ENCODE measurements at regions not wholly inside any gene's neighbourhood (a gene's known extent, or its start where the extent isn't known, plus 50 kb on each side); places are given as distances from the start of the nearest gene placed in this dataset.

- H3K4me1 ChIP-seq (ENCODE audit: insufficient read depth, low read length) = no peaks in the 10 kb centered on the region
- H3K27ac ChIP-seq (ENCODE audit: low read depth, low read length) = no peak overlapping the region
- H3K36me3 ChIP-seq (ENCODE audit: insufficient read depth, low read length) = no peaks in the 10 kb centered on the region
- H3K4me3 ChIP-seq (ENCODE audit: low read depth in 1 of 2, low read length in 2 of 2) = no peak overlapping the region
- H3K9ac ChIP-seq (ENCODE audit: low read length) = no peak overlapping the region
- H3K9me3 ChIP-seq (ENCODE audit: low read length) = no peaks in the 10 kb centered on the region
- no peaks in the 10 kb centered on the region for H3K27me3 ChIP-seq (ENCODE audit: control insufficient read depth in 1 of 2, insufficient read depth in 2 of 2, low read length in 2 of 2)
Measured at GRCh38 chr15:96076350-96076749, 254.2 kb upstream of the NR2F2 start.

DNA sequence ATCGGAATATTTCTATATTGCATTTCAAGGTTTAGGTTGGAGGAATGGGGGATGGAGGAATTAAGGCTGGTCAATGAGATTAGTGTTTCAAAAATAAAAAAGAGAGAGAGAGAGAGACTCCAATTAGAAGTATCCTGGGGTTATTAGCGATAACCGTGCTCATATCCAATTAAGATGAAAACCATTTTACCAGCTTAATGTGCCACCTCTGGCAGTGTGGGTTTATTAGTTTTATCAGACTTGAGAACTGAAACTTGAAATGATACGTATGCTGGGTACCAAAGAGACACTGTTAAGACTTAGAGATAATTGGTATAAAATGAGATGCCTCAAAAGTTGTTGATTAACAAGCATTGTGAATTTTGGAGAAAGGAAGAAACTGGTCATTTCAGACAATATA, 251.5 kb upstream of the NR2F2 start:
- no peak overlapping the region for H3K9ac ChIP-seq (ENCODE audit: low read length)
- H3K4me3 ChIP-seq (ENCODE audit: low read depth in 1 of 2, low read length in 2 of 2) = no peak overlapping the region
- H3K27me3 ChIP-seq (ENCODE audit: control insufficient read depth in 1 of 2, insufficient read depth in 2 of 2, low read length in 2 of 2) = no peaks in the 10 kb centered on the region
- no peaks in the 10 kb centered on the region for H3K9me3 ChIP-seq (ENCODE audit: low read length)
- no peaks in the 10 kb centered on the region for H3K4me1 ChIP-seq (ENCODE audit: insufficient read depth, low read length)
- H3K27ac ChIP-seq (ENCODE audit: low read depth, low read length) = no peak overlapping the region
- no peaks in the 10 kb centered on the region for H3K36me3 ChIP-seq (ENCODE audit: insufficient read depth, low read length)

DNA sequence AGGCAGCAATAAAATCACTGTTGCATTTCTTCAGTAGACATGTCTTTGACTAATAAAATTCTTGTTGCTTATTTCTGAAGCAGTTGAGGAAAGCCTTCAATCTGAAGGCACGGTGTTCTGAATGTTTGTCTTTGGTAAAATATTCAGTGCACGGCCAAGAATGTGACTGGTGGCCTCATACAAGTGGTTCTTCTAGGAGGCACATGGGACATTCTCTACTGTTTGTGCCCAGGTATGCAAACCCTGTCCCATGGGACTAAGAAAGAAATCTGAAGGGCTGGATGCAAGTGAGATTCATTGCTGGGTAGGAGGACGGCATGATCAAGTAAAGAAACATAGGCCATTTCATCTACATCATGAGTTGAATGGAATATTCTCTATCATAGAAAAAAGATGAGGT, 250.6 kb upstream of the NR2F2 start:
- no peaks in the 10 kb centered on the region for H3K27me3 ChIP-seq (ENCODE audit: control insufficient read depth in 1 of 2, insufficient read depth in 2 of 2, low read length in 2 of 2)
- no peaks in the 10 kb centered on the region for H3K36me3 ChIP-seq (ENCODE audit: insufficient read depth, low read length)
- no peak overlapping the region for H3K4me3 ChIP-seq (ENCODE audit: low read depth in 1 of 2, low read length in 2 of 2)
- no peak overlapping the region for H3K27ac ChIP-seq (ENCODE audit: low read depth, low read length)
- no peak overlapping the region for H3K9ac ChIP-seq (ENCODE audit: low read length)
- H3K9me3 ChIP-seq (ENCODE audit: low read length) = no peaks in the 10 kb centered on the region
- no peaks in the 10 kb centered on the region for H3K4me1 ChIP-seq (ENCODE audit: insufficient read depth, low read length)

DNA sequence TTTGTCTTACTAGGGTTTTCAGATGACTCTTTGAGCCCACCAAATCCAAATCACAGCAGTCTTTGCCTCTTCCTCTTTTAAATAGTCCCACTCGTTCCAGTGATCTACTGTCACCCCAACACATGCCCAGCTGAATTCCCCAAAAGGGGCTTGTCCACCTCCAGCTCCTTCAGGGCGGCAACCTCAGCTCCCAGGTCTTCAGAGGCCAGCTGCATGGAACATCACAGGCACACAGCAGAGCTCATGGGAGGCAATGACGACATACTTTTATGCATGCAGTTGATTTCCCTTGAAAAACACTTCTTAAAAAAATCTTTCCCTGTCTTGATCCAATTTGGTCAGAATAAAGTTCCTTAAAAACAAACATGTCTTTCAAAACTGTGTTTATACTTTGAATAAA, 244.3 kb upstream of the NR2F2 start:
- Histone ChIP-seq H3K27me3 (ENCODE audit: control insufficient read depth in 1 of 2, insufficient read depth in 2 of 2, low read length in 2 of 2) (no peaks in the 10 kb centered on the region), H3K27ac (ENCODE audit: low read depth, low read length) (no peak overlapping the region), H3K4me3 (ENCODE audit: low read depth in 1 of 2, low read length in 2 of 2) (no peak overlapping the region), H3K4me1 (ENCODE audit: insufficient read depth, low read length) (peaks cover 4% of the 10 kb centered on the region), H3K9me3 (ENCODE audit: low read length) (no peaks in the 10 kb centered on the region), H3K36me3 (ENCODE audit: insufficient read depth, low read length) (no peaks in the 10 kb centered on the region), H3K9ac (ENCODE audit: low read length) (no peak overlapping the region)

GRCh38 chr15:96087180-96087884, 243.2 kb upstream of the NR2F2 start:
- peaks cover 4% of the 10 kb centered on the region for H3K4me1 ChIP-seq (ENCODE audit: insufficient read depth, low read length)
- no peaks in the 10 kb centered on the region for H3K36me3 ChIP-seq (ENCODE audit: insufficient read depth, low read length)
- H3K27ac ChIP-seq (ENCODE audit: low read depth, low read length) = no peak overlapping the region
- no peak overlapping the region for H3K4me3 ChIP-seq (ENCODE audit: low read depth in 1 of 2, low read length in 2 of 2)
- no peaks in the 10 kb centered on the region for H3K9me3 ChIP-seq (ENCODE audit: low read length)
- H3K9ac ChIP-seq (ENCODE audit: low read length) = no peak overlapping the region
- no peaks in the 10 kb centered on the region for H3K27me3 ChIP-seq (ENCODE audit: control insufficient read depth in 1 of 2, insufficient read depth in 2 of 2, low read length in 2 of 2)

DNA sequence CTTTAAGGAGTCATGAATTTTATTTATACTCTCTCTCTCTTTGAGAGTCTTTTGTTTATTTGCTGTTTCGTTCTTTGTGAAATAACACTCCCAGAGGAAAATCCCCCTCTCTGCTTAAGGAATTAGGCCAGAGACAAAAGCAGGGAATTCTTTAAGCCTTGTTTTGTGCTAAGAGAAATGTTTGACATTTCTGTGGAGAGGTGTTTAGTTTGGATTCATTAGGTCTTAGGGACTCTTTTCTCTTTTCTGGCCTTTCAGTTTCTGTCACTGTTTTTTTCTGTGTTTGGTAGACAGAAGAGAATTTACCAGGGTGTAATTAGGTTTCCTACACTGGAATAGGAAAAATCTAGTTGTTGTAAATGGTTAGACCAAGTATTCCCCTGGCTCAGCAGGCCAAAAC, 241.8 kb upstream of the NR2F2 start:
- Histone ChIP-seq H3K9ac (ENCODE audit: low read length) (no peak overlapping the region), H3K4me1 (ENCODE audit: insufficient read depth, low read length) (peaks cover 4% of the 10 kb centered on the region), H3K4me3 (ENCODE audit: low read depth in 1 of 2, low read length in 2 of 2) (no peak overlapping the region), H3K27ac (ENCODE audit: low read depth, low read length) (no peak overlapping the region), H3K27me3 (ENCODE audit: control insufficient read depth in 1 of 2, insufficient read depth in 2 of 2, low read length in 2 of 2) (no peaks in the 10 kb centered on the region), H3K9me3 (ENCODE audit: low read length) (no peaks in the 10 kb centered on the region), H3K36me3 (ENCODE audit: insufficient read depth, low read length) (no peaks in the 10 kb centered on the region)

DNA sequence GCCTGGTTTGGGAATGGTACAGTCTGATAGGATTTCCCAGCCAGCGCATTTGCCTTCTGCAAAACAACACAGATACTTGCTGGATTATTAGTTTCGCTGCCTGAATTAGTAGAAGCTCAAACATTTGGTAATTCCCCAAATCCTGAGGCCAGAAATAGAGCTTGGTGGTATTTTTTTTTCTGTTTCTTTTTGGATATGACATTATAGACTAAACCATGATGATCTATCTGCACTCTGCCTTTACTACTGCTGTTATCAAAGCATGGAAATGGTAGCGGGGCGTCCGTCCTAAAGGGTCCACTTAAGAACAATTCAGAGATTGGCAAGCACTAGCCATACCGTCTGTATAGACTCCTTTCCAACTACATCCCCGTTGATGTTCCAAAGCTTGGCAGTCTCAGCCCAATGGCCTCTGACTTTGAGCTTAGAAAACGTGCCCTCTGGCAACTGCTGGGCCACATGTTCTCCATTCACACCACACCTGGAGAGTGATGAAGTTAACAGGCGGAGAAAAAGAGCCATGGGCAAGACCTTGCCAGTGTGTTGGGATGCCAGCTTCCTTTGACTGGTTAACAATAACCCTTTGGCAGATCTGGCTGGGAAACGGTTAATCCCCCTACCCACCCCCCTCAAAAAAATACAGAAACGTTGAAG, 241.0 kb upstream of the NR2F2 start:
- H3K4me1 ChIP-seq (ENCODE audit: insufficient read depth, low read length) = peaks cover 4% of the 10 kb centered on the region
- no peaks in the 10 kb centered on the region for H3K36me3 ChIP-seq (ENCODE audit: insufficient read depth, low read length)
- no peak overlapping the region for H3K27ac ChIP-seq (ENCODE audit: low read depth, low read length)
- no peak overlapping the region for H3K4me3 ChIP-seq (ENCODE audit: low read depth in 1 of 2, low read length in 2 of 2)
- H3K27me3 ChIP-seq (ENCODE audit: control insufficient read depth in 1 of 2, insufficient read depth in 2 of 2, low read length in 2 of 2) = no peaks in the 10 kb centered on the region
- H3K9ac ChIP-seq (ENCODE audit: low read length) = no peak overlapping the region
- H3K9me3 ChIP-seq (ENCODE audit: low read length) = no peaks in the 10 kb centered on the region

DNA sequence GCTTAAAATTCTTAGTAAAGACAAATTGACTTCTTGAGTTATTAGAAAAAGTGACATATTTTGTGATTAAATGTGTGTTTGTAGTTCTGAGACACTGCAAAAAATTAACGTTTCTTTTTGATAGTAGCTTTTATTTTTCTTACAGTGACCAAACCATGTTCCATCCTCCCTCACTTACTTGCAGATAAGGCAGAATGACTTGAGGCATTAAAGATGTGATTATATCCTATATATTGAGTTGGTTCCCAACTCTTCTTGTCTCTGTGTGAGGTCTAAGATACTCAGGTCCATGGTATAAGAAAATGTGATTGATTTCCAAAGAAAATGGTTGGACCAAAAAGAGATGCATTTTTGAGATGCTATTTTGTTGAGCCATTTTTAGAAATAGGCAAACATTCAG, 238.3 kb upstream of the NR2F2 start:
- Histone ChIP-seq H3K9ac (ENCODE audit: low read length) (no peak overlapping the region), H3K4me3 (ENCODE audit: low read depth in 1 of 2, low read length in 2 of 2) (no peak overlapping the region), H3K9me3 (ENCODE audit: low read length) (no peaks in the 10 kb centered on the region), H3K27me3 (ENCODE audit: control insufficient read depth in 1 of 2, insufficient read depth in 2 of 2, low read length in 2 of 2) (no peaks in the 10 kb centered on the region), H3K4me1 (ENCODE audit: insufficient read depth, low read length) (peaks cover 4% of the 10 kb centered on the region), H3K36me3 (ENCODE audit: insufficient read depth, low read length) (no peaks in the 10 kb centered on the region), H3K27ac (ENCODE audit: low read depth, low read length) (no peak overlapping the region)

DNA sequence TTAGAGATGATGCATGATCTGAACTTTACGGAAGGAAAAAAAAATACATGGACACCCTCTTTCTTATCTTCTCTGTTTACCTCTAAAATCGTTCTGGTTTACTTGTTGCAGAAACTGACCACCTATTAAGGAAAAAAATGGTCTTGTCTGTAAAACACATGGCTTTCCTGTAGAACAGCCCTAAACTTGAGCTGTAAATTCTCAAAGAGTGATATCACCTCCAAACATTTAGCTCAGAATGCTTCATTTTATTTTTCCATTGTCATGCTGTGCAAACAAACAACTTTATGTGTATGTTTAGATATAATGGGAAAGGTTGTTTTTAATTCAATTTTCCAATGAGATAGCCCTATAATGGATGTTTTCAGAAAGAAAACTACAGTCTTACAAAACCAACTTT, 237.4 kb upstream of the NR2F2 start:
- Histone ChIP-seq H3K4me3 (ENCODE audit: low read depth in 1 of 2, low read length in 2 of 2) (no peak overlapping the region), H3K9ac (ENCODE audit: low read length) (no peak overlapping the region), H3K27me3 (ENCODE audit: control insufficient read depth in 1 of 2, insufficient read depth in 2 of 2, low read length in 2 of 2) (no peaks in the 10 kb centered on the region), H3K9me3 (ENCODE audit: low read length) (no peaks in the 10 kb centered on the region), H3K36me3 (ENCODE audit: insufficient read depth, low read length) (no peaks in the 10 kb centered on the region), H3K27ac (ENCODE audit: low read depth, low read length) (no peak overlapping the region), H3K4me1 (ENCODE audit: insufficient read depth, low read length) (peaks cover 4% of the 10 kb centered on the region)

DNA sequence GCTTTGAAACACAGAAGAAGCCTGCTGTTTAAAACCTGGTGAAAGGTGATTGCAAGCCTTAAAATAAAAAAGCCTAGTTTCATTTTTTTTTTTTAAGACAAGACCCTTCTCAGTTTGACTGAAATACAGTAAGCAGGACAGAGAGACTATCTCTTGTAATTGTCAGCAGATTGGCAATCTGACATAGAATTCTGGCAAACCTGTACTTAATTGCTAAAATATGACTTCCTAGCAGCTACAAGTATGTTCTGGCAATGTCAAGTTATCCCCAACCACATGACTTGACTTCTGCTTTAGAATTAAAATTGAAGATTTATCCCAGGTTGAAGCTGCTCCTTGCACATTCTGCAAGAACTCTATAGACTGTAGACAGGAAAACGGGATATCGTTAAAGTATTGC, 232.8 kb upstream of the NR2F2 start:
- H3K27ac ChIP-seq (ENCODE audit: low read depth, low read length) = no peak overlapping the region
- H3K9me3 ChIP-seq (ENCODE audit: low read length) = no peaks in the 10 kb centered on the region
- H3K4me3 ChIP-seq (ENCODE audit: low read depth in 1 of 2, low read length in 2 of 2) = no peak overlapping the region
- no peaks in the 10 kb centered on the region for H3K4me1 ChIP-seq (ENCODE audit: insufficient read depth, low read length)
- H3K36me3 ChIP-seq (ENCODE audit: insufficient read depth, low read length) = no peaks in the 10 kb centered on the region
- H3K9ac ChIP-seq (ENCODE audit: low read length) = no peak overlapping the region
- no peaks in the 10 kb centered on the region for H3K27me3 ChIP-seq (ENCODE audit: control insufficient read depth in 1 of 2, insufficient read depth in 2 of 2, low read length in 2 of 2)

GRCh38 chr15:96102631-96103030, 227.9 kb upstream of the NR2F2 start:
- H3K9ac ChIP-seq (ENCODE audit: low read length) = no peak overlapping the region

DNA sequence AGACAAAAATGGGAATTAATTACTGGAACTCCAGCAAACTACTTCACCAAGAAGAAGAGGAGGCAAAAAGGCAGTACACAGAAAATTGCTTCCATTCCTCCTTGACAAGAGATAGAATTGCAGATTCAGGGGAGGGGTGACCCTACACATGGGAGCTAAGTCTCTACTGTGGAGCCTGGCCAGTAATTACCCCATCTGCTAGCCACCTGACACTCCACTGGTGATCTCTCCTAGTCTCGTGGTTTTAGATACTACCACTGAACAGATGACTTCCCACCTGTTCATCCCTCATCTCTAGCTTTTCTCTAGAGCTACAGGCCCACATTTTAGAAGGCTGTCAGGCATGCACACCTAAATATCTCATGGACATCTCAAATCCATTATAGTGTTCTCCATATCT, 224.3 kb upstream of the NR2F2 start:
- H3K36me3 ChIP-seq (ENCODE audit: insufficient read depth, low read length) = no peaks in the 10 kb centered on the region
- no peak overlapping the region for H3K4me3 ChIP-seq (ENCODE audit: low read depth in 1 of 2, low read length in 2 of 2)
- no peaks in the 10 kb centered on the region for H3K9me3 ChIP-seq (ENCODE audit: low read length)
- H3K4me1 ChIP-seq (ENCODE audit: insufficient read depth, low read length) = no peaks in the 10 kb centered on the region
- no peak overlapping the region for H3K9ac ChIP-seq (ENCODE audit: low read length)
- no peak overlapping the region for H3K27ac ChIP-seq (ENCODE audit: low read depth, low read length)
- H3K27me3 ChIP-seq (ENCODE audit: control insufficient read depth in 1 of 2, insufficient read depth in 2 of 2, low read length in 2 of 2) = no peaks in the 10 kb centered on the region

More at GRCh38 chr15:96102631-96103030, 227.9 kb upstream of the NR2F2 start:
- no peak overlapping the region for H3K27ac ChIP-seq (ENCODE audit: low read depth, low read length)
- no peaks in the 10 kb centered on the region for H3K4me1 ChIP-seq (ENCODE audit: insufficient read depth, low read length)
- H3K4me3 ChIP-seq (ENCODE audit: low read depth in 1 of 2, low read length in 2 of 2) = no peak overlapping the region
- no peaks in the 10 kb centered on the region for H3K36me3 ChIP-seq (ENCODE audit: insufficient read depth, low read length)
- H3K9me3 ChIP-seq (ENCODE audit: low read length) = no peaks in the 10 kb centered on the region
- no peaks in the 10 kb centered on the region for H3K27me3 ChIP-seq (ENCODE audit: control insufficient read depth in 1 of 2, insufficient read depth in 2 of 2, low read length in 2 of 2)

Data from muscle layer of colon (tissue), 2 donors.